PC-3 (cell line): ENCODE measurements at regions not wholly inside any gene's neighbourhood (a gene's known extent, or its start where the extent isn't known, plus 50 kb on each side); places are given as distances from the start of the nearest gene placed in this dataset.

Source experiments
- ATAC-seq: fragments of 200-7000 bp; cut with Tn5 transposase; 2 replicates; pipeline ENCODE4 v1.9.1; 2020; ENCODE audit warnings: mild to moderate bottlenecking, moderate library complexity
- BruUV-seq: library from RNA; stranded (reverse); fragments of 400-500 nt; replicated peaks from 2 replicates; lab custom pipeline; 2021; lab: Mats Ljungman, UMichigan
- CTCF ChIA-PET: fragments of 300-600 bp; sonication (Branson Sonifier 250); formaldehyde crosslinking; loops from one replicate; lab custom pipeline; 2022; ENCODE audit warnings: antibody characterized with exemption; lab: Charles Lee
- POLR2A ChIA-PET: fragments of 300-600 bp; sonication (Branson Sonifier 250); formaldehyde crosslinking; loops from one replicate; lab custom pipeline; 2022; ENCODE audit warnings: antibody characterized with exemption; ENCODE audit not compliant: unreplicated experiment; lab: Charles Lee
- DNase-seq: peaks from one replicate; pipeline ENCODE4 v3.0.0-alpha.2; 2015
- H2AFZ ChIP-seq: fragments of 300-600 bp; sonication (generic); 2 replicates; pipeline ENCODE4 v1.6.0; 2016; ENCODE audit warnings: antibody characterized with exemption, low read length
- H3F3A ChIP-seq: fragments of 300-600 bp; sonication (generic); one replicate; pipeline ENCODE4 v1.6.0; 2017; ENCODE audit warnings: antibody characterized with exemption, low read length, control low read depth, mild to moderate bottlenecking; ENCODE audit not compliant: unreplicated experiment
- H3K27ac ChIP-seq: fragments of 300-600 bp; sonication (generic); 2 replicates; pipeline ENCODE4 v1.5.1; 2016; ENCODE audit warnings: mild to moderate bottlenecking, low read length
- H3K27me3 ChIP-seq: fragments of 300-600 bp; sonication (generic); 2 replicates; pipeline ENCODE4 v1.6.1; 2016; ENCODE audit warnings: low read length, mixed read lengths
- H3K36me3 ChIP-seq: fragments of 300-600 bp; sonication (generic); 2 replicates; pipeline ENCODE4 v1.6.1; 2016; ENCODE audit warnings: low read depth, mixed run types, low read length, mixed read lengths
- H3K4me1 ChIP-seq: fragments of 300-600 bp; sonication (generic); 2 replicates; pipeline ENCODE4 v1.5.1; 2016; ENCODE audit warnings: low read length; ENCODE audit not compliant: insufficient read depth
- H3K4me2 ChIP-seq: fragments of 300-600 bp; sonication (generic); 2 replicates; pipeline ENCODE4 v1.6.0; 2016; ENCODE audit warnings: low read length
- H3K4me3 ChIP-seq: fragments of 300-600 bp; sonication (generic); 2 replicates; pipeline ENCODE4 v1.5.1; 2016; ENCODE audit warnings: mild to moderate bottlenecking, low read length, mixed read lengths
- H3K79me2 ChIP-seq: fragments of 300-600 bp; sonication (generic); 2 replicates; pipeline ENCODE4 v1.6.1; 2017; ENCODE audit warnings: low read length, mixed read lengths
- H3K9ac ChIP-seq: fragments of 300-600 bp; sonication (generic); 2 replicates; pipeline ENCODE4 v1.6.0; 2016; ENCODE audit warnings: mild to moderate bottlenecking, low read length
- H3K9me2 ChIP-seq: fragments of 300-600 bp; sonication (generic); replicated peaks from 2 replicates; pipeline ENCODE4 v1.6.1; 2016; ENCODE audit warnings: mixed run types, low read length, mixed read lengths
- H3K9me3 ChIP-seq: fragments of 300-600 bp; sonication (generic); 2 replicates; pipeline ENCODE4 v1.6.1; 2016; ENCODE audit warnings: low read length, mixed read lengths
- H4K20me1 ChIP-seq: fragments of 300-600 bp; sonication (generic); 2 replicates; pipeline ENCODE4 v1.6.1; 2016; ENCODE audit warnings: low read length, mixed read lengths
- EZH2 ChIP-seq: fragments of 300-600 bp; sonication (generic); IDR thresholded peaks from one replicate; pipeline ENCODE4 v1.6.1; 2017; ENCODE audit warnings: antibody characterized with exemption, mild to moderate bottlenecking, low read length; ENCODE audit not compliant: unreplicated experiment
- EZH2phosphoT487 ChIP-seq: fragments of 300-600 bp; sonication (generic); IDR thresholded peaks from 2 replicates; pipeline ENCODE4 v1.6.1; 2018; ENCODE audit warnings: mild to moderate bottlenecking, antibody characterized with exemption, low read length, borderline replicate concordance
- intact Hi-C: fragments of 100-400 bp; cut with micrococcal nuclease; formaldehyde crosslinking; loops from 2 replicates; pipeline ENCODE4 v1.9.0; 2023
- TF ChIP-seq, protein P1 (sequence below): fragments of 300-600 bp; sonication (generic); conservative IDR thresholded peaks from 2 replicates; pipeline ENCODE4 v1.5.1; 2017; ENCODE audit warnings: antibody characterized with exemption, low read depth, mild to moderate bottlenecking, low read length

DNA sequence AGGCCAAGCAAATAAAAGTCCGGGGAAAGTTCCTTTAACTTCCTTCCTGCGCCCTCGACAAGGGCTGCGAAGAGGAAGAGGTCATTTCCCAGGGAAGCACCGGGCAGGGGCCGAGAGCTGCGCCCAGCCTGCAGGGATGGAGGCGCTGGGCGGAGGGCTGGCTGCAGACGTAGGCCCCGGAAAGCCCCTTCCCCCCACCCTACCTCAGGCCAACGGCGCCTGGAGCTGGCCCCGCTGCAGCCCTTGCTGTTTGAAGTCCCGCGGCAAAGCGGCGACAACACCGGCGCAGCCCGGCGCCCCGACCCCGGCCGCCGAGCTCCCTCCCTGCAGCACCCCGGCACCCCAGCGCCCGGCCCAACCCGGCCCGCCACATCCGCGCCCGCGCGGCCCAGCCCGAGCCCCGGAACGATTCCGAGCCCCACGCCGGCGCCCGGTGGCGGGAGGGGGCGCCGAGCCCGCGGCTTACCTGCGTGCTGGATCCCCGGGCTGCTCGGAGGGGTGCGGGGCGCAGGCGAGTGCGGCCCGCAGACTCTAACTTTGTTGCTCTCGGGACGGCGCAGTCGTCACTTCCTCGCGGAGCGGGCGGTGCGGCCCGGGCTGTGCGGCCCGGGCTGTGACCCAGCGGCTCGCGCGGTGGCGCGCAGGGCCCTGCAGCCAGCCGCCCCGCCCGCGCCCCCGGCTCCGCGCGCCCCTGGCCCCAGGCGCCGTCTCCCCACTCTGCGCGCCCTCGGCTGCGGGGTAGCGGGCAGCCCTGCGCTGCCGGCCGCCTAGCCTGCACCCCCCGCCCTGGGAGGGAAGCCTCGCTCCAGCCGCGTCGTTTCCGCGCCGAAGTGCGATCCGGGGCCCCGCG is 64.8 kb upstream of the PTGR2 start:
- H3K9me2 ChIP-seq: no peaks in the 10 kb centered on the region
- ChIA-PET POLR2A (interaction anchor here (0.5 to 0.6 kb wide), 2 partner anchors 27 to 30 kb away, joined by 6 to 14 read pairs; a partner anchor contains a TSS), CTCF (interaction anchor here (0.7 kb wide), 1 partner anchor 24 kb away, joined by 6 read pairs; no protein-coding TSS in a partner anchor)
- ATAC-seq (peak; percentile 34), DNase-seq (peak; percentile 56)
- intact Hi-C loops: loop anchor here (1.0 to 5.0 kb wide), 2 partner anchors 35 to 38 kb away; no protein-coding TSS in a partner anchor
- peak overlapping the region; percentile 99 for H3K4me2 ChIP-seq
- peak overlapping the region; percentile 97 for H3K27ac ChIP-seq
- peaks cover 3% of the 10 kb centered on the region for H3F3A ChIP-seq
- H3K9ac ChIP-seq: peak overlapping the region; percentile 89
- H3K4me1 ChIP-seq: peaks cover 56% of the 10 kb centered on the region
- no peaks in the 10 kb centered on the region for H3K36me3 ChIP-seq
- BruUV-seq: no TSS peak
- no peaks in the 10 kb centered on the region for H3K27me3 ChIP-seq
- no peaks in the 10 kb centered on the region; the same call in 1 of the 2 replicates for H4K20me1 ChIP-seq
- TF ChIP-seq EZH2: no peak
- TF ChIP-seq EZH2phosphoT487: no peak
- TF ChIP-seq, protein P1, sequence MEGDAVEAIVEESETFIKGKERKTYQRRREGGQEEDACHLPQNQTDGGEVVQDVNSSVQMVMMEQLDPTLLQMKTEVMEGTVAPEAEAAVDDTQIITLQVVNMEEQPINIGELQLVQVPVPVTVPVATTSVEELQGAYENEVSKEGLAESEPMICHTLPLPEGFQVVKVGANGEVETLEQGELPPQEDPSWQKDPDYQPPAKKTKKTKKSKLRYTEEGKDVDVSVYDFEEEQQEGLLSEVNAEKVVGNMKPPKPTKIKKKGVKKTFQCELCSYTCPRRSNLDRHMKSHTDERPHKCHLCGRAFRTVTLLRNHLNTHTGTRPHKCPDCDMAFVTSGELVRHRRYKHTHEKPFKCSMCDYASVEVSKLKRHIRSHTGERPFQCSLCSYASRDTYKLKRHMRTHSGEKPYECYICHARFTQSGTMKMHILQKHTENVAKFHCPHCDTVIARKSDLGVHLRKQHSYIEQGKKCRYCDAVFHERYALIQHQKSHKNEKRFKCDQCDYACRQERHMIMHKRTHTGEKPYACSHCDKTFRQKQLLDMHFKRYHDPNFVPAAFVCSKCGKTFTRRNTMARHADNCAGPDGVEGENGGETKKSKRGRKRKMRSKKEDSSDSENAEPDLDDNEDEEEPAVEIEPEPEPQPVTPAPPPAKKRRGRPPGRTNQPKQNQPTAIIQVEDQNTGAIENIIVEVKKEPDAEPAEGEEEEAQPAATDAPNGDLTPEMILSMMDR: no peak
- H3K79me2 ChIP-seq: peaks cover 62% of the 10 kb centered on the region
- H3K9me3 ChIP-seq: no peaks in the 10 kb centered on the region
- peak overlapping the region; percentile 84 for H2AFZ ChIP-seq
- peak overlapping the region; percentile 73 for H3K4me3 ChIP-seq

DNA sequence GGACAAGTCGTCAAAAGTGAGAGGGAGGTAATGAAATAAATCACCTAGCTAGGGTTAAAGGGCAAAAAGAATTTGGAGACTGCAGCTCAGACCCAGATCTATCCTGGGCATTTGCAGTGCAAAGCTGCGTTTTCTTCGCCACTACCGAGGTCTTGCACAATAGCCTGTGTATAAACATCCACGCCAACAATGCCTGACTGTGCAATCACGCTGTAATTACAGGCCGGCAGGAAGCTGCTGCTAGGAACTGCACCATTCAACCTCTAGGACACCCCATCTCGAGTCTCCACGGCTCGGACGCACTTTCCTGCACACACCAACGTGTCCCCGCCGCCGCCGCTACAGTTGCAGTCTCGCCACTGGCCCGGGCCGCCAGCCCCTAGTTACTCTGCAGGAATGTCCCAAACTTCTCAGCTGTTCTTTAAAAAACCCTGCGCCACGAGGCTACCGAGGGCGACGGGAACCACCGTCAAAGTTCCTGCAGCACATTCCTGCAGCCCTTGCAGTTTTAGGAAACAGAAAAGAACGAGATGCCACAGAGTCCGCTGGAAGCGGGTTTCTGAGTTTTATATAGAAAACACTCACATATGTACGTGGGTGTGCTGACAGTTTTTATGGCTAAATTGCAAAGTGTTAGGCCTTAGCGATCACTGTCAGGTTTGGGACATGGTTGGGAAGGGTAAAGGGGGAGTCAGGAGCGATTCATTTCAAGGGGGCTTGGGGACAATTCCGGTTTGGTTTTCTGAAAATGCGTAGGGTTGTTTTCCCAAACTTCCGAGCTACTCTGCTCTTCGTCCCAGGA is 65.6 kb upstream of the PTGR2 start:
- ATAC-seq (peak; percentile 47), DNase-seq (peak; percentile 86)
- Histone ChIP-seq H2AFZ (peak overlapping the region; percentile 54), H3F3A (peaks cover 3% of the 10 kb centered on the region), H3K9ac (peak overlapping the region; percentile 89), H3K79me2 (peaks cover 70% of the 10 kb centered on the region), H3K9me3 (no peaks in the 10 kb centered on the region), H3K4me3 (peak overlapping the region; percentile 73), H3K27me3 (no peaks in the 10 kb centered on the region), H3K9me2 (no peaks in the 10 kb centered on the region), H4K20me1 (no peaks in the 10 kb centered on the region; the same call in 1 of the 2 replicates), H3K36me3 (no peaks in the 10 kb centered on the region), H3K4me2 (peak overlapping the region; percentile 98), H3K4me1 (peaks cover 56% of the 10 kb centered on the region), H3K27ac (peak overlapping the region; percentile 97)
- CTCF ChIA-PET: interaction anchor here (0.8 kb wide), 1 partner anchor 66 kb away, joined by 3 read pairs; the partner anchor contains the start of gene PTGR2
- POLR2A ChIA-PET: interaction anchor here (0.5 to 0.7 kb wide), 3 partner anchors 30 to 101 kb away, joined by 3 to 6 read pairs (median 5); partner anchors contain the start of gene ZNF410
- TF ChIP-seq, protein P1: no peak
- TF ChIP-seq EZH2: no peak
- TSS peak; percentile 67 for BruUV-seq
- intact Hi-C loops: loop anchor here (1.0 to 5.0 kb wide), 3 partner anchors 25 to 39 kb away; a partner anchor contains a TSS
